HG03175 (cell line): ENCODE measurements at regions not wholly inside any gene's neighbourhood (a gene's known extent, or its start where the extent isn't known, plus 50 kb on each side); places are given as distances from the start of the nearest gene placed in this dataset.
"Not testable (repeated sequence)": the region's sequence is repeated elsewhere in the genome, so short reads cannot be mapped to it uniquely, and the experiment has no call there.

Source experiments
- ATAC-seq: cut with Tn5 transposase; IDR thresholded peaks from one replicate; pipeline ENCODE4 v1.9.1; 2021; ENCODE audit warnings: mild to moderate bottlenecking, moderate library complexity; ENCODE audit not compliant: unreplicated experiment

DNA sequence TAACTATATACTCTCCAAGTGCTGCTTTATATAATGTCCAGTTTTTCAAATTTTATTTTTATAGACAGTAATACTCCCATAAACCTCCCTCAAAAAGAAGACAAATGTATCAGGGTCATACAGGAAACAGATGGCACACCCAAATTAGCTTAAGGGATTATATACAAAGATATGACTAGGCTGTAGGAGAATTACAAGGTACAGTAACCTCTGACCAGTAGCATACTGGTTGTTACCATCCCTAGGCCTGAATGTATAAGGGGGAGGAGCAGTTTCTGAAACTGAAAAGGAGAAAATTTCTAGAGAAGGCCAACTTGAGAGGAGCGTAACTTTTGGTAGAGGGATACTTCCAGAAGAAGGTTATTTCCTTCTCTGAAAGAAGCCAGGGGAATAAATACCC lies 122.6 kb upstream of the NBPF19 start:
- not testable (repeated sequence) for ATAC-seq

DNA sequence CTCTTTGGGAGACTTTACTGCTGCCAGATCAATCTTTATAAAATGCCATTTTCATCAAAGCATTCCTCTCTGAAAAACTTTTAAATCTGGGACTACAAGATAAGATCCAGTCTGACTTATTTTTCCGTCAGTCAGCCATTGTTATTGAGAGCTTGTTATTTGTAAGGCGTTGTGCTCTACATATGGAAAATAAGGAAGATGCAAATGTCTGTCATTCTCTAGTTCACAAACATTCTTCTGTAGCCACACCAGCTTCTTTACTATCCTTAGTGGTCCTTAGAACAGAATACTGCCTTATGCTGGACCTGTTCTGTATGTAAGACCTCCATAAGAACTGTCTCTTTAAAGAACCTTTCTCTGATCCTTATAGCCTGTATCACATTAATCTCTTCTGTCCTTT lies 120.3 kb upstream of the NBPF19 start:
- ATAC-seq: not testable (repeated sequence)

- ATAC-seq: not testable (repeated sequence)
Observed at GRCh38 chr1:149355748-149356147, 119.1 kb upstream of the NBPF19 start.

DNA sequence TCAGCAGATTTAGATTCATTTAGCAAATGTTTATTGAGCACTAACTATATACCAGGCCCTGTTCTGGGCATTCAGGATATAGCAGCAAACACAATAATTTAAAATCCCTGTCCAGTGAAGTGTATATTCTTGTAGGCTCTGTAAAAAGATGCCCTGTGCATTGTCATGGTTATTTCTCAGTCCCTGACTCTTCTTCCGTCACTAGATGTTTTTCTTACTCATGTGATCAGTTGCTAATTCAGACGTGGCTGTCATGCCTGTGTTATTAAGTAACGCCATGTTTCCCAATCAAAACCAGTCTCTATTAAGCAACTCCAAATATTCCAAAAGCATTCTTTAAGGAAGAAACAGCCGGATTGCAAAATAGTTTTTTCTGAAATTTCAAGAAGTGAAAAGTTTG lies 118.7 kb upstream of the NBPF19 start:
- ATAC-seq: not testable (repeated sequence)

DNA sequence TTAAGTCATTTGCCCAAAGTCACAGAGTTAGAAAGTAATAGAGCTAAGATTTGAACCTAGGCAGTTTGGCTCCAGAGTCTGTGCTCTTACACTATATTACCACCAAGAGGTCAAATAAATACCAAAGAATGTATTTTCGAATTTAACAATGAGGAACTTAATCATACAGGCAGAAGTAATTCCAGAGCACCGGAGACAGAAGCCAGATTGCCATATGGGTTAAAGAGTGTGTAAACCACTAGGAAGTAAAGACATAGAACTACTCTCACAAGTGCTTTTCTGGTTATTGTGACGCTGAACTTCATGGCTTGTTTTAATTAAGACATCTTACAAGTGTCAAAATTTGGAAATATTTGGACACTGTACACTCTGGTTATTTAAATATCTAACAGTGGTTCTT lies 114.5 kb upstream of the NBPF19 start:
- not testable (repeated sequence) for ATAC-seq

DNA sequence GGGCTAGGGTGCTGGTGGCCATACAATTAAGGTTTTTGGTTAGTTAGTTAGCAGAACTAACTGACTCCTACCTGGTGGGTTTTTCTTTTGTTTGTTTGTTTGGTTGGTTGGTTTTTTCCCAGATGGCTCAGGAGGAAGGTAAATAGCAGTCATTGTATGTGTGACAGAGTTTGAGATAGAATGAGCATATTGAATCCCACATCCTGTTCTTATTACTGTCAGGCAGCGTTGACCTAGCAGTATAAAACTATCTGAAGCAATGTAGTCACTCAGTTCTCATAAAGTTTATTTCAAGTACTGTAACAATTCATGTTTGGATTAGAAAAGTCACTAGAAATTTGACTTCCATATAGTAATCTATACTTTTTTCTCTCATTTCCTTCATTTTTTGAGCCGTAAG lies 113.5 kb upstream of the NBPF19 start:
- not testable (repeated sequence) for ATAC-seq

- not testable (repeated sequence) for ATAC-seq
Observed at GRCh38 chr1:149364188-149364981, 110.5 kb upstream of the NBPF19 start.

- ATAC-seq: not testable (repeated sequence)
Observed at GRCh38 chr1:149366402-149366801, 108.4 kb upstream of the NBPF19 start.

GRCh38 chr1:149367472-149368044 lies 107.3 kb upstream of the NBPF19 start:
- ATAC-seq: not testable (repeated sequence)

DNA sequence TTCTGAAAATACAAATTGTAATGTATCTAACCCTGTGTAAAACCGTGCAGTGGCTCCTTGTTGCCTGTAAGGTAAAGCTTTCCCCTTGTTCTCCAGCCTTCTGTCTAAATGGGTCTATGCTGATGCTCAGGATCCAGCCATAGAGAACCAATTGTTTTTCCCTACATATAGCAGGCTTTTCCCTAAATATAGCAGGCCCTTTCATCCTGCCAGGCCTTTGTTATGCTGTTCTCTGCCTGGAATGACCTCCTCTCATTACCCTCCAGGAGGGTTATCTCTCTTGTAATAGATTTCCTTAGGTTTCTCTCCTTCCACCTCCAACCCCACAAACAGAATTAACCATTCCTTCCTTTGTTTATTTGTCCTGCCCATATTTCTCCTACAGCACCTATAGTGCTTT lies 106.5 kb upstream of the NBPF19 start:
- not testable (repeated sequence) for ATAC-seq

DNA sequence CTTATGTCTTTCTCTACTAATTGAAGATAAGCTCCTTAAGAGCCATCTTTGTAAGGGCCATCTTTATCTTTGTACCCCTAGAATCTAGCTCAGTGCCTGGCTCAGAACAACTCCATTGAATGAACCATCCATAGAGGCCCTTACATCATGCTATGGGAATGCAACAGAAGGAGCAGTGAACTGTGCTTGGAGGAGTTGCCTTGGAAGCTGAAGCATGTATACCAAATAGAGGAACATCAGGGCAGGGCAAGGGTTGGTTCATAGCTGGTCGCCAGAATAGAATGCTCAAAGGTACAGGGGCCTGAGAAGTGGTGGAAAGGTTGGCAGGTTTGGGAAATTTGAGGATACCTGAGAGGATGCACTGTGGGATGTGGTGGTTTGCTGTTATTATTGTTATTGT lies 105.8 kb upstream of the NBPF19 start:
- ATAC-seq: not testable (repeated sequence)

- ATAC-seq: not testable (repeated sequence)
Observed at GRCh38 chr1:149371955-149372354, 102.9 kb upstream of the NBPF19 start.

DNA sequence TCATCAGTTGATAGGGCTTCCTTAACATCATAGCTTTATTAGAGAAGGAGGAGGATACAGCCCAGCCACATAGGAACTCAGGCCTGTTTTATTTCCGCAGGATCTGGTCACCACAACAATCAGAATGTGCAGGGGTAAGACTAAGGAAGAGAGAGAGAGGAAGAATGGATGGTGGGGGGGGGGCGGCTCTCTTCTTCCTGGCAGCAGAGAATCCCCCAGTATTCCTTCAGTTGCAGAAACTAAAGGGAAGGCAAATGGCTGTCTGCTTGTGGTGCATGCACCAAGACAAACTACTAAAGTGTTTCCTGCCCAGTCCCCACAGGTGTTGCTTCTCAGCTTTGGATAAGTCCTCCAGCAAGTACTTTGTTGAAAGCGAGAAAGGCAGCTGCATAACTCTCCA lies 96.4 kb upstream of the NBPF19 start:
- ATAC-seq: not testable (repeated sequence)

GRCh38 chr1:149390173-149390926 lies 84.5 kb upstream of the NBPF19 start:
- ATAC-seq: not testable (repeated sequence)

DNA sequence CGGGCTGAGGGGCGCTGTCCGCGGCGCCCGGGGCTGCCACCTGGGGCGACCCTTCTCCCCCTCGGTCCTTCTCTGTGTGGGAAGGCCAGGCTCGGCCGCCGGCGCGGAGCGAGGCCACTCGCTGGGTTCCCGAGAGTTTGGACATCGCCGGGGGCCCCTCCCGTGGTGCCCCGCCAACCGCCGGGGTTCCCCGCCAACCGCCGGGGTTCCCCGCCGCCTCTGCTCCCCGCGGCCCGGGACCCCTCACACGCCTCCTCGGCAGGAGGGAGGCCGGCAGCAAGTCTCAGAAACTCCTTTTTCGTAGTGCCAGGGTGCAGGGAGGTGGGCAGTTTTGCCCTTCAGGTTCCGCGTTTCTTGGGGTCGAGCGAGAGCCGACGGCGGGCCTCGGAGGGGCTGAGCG lies 83.9 kb upstream of the NBPF19 start:
- ATAC-seq: not testable (repeated sequence)

DNA sequence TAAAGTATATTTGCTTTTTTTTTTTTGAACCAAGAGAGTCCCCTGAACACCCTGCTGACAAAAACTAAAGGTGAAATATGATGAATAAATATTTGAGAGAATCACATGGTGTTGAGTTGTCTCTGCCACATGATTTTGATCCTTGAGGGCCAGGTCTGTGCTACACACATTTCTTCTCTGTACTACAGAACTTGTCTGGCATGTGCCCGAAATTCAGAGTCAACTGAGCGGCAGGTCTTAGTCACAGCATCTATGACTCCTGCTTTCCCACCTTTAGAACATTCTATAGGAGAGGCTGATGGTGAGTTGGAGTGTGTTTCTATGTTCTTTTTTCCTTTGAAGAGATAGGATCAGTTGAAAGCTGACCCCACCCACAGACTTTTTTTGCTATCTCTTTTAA lies 79.0 kb upstream of the NBPF19 start:
- ATAC-seq: not testable (repeated sequence)

- ATAC-seq: not testable (repeated sequence)
Observed at GRCh38 chr1:149398527-149398926, 76.3 kb upstream of the NBPF19 start.

DNA sequence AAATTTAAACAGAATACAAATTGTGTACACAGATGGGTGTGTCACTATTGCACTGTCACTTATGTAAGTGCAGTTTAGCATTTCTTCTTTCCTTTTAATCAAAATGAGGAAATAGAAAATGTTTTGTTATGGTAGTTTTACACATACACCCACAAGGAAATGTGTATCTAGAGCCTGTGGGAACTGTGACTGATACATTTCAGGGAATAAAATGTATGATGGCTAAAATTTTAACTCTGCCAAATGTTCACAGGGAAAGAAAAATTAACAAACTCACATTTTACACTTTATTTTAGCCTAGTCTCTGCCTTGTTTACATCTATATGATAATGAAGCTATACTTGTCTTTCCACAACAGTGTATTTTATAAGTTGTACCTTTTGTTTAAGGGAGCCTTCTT lies 66.4 kb upstream of the NBPF19 start:
- not testable (repeated sequence) for ATAC-seq

DNA sequence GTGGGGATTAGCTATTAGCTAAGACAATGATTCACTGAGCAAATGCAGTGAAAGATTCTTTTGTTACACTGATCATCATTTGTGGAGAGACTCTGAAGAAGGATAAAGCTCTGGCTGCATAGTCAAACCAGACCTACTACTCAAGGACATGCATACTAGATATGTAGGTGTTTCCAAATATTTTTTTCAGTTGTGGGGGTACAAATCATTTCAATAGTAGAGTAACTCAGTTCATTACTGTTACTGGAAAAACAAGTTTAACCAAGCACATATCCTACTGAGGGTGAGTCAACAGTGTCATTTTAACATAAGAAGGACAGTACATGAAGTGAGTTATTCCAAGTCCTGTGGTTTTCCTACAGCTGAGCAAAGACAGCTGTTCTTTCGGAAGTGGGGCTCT lies 59.5 kb upstream of the NBPF19 start:
- ATAC-seq: not testable (repeated sequence)

DNA sequence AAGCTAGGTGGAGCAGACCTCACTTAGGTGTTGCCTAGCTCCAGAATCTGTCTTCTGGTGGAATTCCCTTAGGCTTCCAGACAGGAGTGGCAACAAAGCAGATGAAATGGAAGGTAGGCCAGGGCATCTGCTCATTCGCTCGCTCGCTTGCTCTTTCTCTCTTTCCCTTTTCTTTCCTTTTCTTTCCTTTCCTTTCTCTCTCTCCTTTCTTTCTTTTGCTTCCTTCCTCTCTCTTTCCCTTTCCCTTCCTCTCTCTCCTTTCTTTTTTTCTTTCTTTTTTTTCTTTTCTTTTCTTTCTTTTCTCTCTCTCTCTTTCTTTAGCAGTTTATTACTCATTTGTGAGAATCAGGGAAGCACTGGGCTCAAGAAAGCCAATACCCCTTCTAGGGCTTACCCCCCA lies 56.1 kb upstream of the NBPF19 start:
- not testable (repeated sequence) for ATAC-seq

- not testable (repeated sequence) for ATAC-seq
Observed at GRCh38 chr1:149423122-149423521, 51.7 kb upstream of the NBPF19 start.
